GM13976 (cell line): ENCODE measurements at regions not wholly inside any gene's neighbourhood (a gene's known extent, or its start where the extent isn't known, plus 50 kb on each side); places are given as distances from the start of the nearest gene placed in this dataset.

Source experiments
- DNase-seq: peaks from one replicate; pipeline ENCODE4 v3.0.0; 2012; ENCODE audit warnings: low spot score
- CTCF ChIP-seq: IDR thresholded peaks from 2 replicates; pipeline ENCODE4 v1.5.1; 2012; ENCODE audit warnings: borderline replicate concordance, mild to moderate bottlenecking; ENCODE audit not compliant: insufficient read depth; ENCODE audit errors: extremely low read depth, missing control alignments, control extremely low read depth
- in situ Hi-C: fragments of 300-500 bp; cut with MboI; formaldehyde crosslinking; loops from one replicate; pipeline ENCODE4 v1.12.0; 2022; ENCODE audit warnings: low sequenced_read_pairs, mixed read lengths, inconsistent platforms; ENCODE audit not compliant: unreplicated experiment

- in situ Hi-C loops = no loop called here
- TF ChIP-seq CTCF = no peak
- DNase-seq = no peak
Observed at GRCh38 chr12:116381744-116382685, 104.5 kb upstream of the MED13L start.

GRCh38 chr12:116382686-116383530, 105.4 kb upstream of the MED13L start:
- in situ Hi-C loops = no loop called here
- no peak for TF ChIP-seq CTCF
- no peak for DNase-seq

GRCh38 chr12:116384175-116384574, 106.7 kb upstream of the MED13L start:
- no peak for DNase-seq
- TF ChIP-seq CTCF = no peak
- in situ Hi-C loops = no loop called here

- DNase-seq = peak; percentile 81
- no peak for TF ChIP-seq CTCF
- in situ Hi-C loops = no loop called here
Observed at GRCh38 chr12:116384691-116385485, 107.4 kb upstream of the MED13L start.

GRCh38 chr12:116385486-116386217, 108.2 kb upstream of the MED13L start:
- DNase-seq = no peak
- in situ Hi-C loops = no loop called here
- TF ChIP-seq CTCF = no peak

GRCh38 chr12:116389326-116389725, 111.8 kb upstream of the MED13L start:
- no peak for DNase-seq
- no peak for TF ChIP-seq CTCF
- in situ Hi-C loops = no loop called here
